ENCODE measurements at regions not wholly inside any gene's neighbourhood (a gene's known extent, or its start where the extent isn't known, plus 50 kb on each side); places are given as distances from the start of the nearest gene placed in this dataset.

GRCh38 chr14:22338917-22339715 lies 249.9 kb downstream of the DAD1 start:
- peak; percentile 29 for DNase-seq (ENCODE audit: low read depth, low spot score)

DNA sequence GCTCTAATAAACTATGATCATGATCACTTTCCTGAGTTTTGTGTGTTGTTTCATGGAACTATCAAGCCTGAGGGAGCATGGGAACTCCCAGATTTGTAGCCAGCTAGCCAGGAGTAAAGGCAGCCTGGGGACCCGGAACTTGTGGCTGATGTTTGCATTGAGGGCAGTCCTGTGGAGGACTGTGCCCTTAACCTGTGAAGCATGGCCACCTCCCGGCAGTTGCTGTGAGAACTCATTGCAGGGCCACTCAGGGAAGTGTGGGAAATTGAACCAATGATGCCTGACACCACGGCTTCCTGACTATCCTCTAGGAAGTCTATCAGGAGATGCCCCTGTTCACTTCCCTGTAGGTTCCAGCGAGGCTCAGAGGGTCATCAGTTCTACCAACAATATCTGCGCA lies 250.6 kb downstream of the DAD1 start:
- DNase-seq (ENCODE audit: low read depth, low spot score): no peak

- DNase-seq (ENCODE audit: low read depth, low spot score): no peak
Measured at GRCh38 chr14:22337938-22338337, 251.1 kb downstream of the DAD1 start.

- DNase-seq (ENCODE audit: low read depth, low spot score): no peak
Measured at GRCh38 chr14:22337521-22337920, 251.5 kb downstream of the DAD1 start.

DNA sequence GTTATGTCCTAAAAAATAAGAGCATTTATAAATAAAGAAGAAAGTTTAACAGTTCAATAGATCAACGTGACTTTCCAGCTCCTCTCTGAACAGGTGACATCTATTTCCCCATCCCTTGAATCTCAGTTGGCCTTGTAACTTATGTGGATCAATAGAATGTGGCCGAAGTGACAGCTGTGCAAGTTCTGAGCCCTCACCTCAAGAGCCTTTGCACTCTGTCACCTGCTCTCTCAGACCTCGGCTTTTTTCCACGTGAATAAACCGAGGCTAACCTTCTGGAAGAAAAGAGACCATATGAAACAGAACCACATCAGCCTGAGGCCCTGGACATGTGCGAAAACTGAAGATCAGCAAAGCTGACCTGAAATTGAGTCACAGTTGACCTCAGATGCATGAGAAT lies 253.0 kb downstream of the DAD1 start:
- DNase-seq (ENCODE audit: low read depth, low spot score): no peak

DNA sequence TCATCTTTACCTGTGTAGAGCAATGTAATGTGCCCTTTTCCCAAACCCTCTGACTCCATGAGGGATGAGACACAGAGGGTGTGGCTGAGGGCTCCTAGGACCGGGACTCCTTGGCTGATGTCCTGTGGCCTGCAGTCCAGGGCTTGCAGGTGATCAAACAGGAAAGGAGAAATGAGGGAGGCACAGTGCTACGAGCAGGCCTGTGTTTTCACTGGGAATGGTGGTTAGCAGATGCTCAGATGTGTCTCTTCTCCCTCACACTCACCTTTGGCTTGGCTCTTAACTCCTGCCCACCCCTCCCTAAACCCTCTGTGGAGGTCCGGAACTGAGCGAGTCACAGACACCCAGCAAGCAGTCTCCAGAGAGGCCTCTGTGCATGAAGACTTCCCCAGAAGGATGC lies 254.4 kb downstream of the DAD1 start:
- DNase-seq (ENCODE audit: low read depth, low spot score): no peak

GRCh38 chr14:22334275-22334577 lies 254.8 kb downstream of the DAD1 start:
- no peak for DNase-seq (ENCODE audit: low read depth, low spot score)

DNA sequence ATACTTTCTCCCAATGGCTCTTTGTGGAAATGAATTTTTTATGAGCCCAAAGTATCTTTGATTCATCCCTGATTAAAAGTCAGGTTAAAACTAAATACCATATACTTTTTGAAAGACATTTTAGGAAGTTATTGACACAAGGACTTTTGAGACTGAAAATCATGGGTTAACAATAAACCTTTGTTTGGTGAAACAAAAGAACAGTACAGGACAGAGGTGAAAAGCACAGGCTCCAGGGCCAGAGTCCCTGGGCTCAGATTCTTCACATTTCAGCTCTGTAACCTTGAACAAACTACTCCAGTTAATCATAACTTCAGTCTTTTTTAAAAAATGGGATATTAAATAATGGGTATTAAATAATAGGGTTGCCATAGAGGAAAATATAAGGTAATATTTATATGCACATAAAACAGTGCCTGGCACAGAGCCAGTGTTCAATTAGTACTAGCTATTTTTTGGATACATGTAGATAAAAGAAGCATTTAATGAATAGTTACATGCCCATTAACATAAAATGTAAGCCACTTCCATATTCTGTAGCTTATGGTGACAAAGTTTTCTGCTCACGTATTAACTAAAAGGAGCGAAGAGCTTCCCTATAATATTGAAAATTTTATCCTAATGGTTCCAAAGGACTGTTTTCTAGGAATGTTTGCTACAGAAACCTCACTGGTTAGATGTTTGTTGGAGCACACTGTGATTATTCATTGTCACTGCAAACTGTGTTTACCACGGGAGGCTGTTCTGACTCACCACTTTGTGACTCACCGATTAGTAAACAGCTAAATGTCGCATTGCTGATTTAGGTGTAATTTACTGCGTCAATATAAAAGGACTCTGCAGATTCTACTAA lies 255.4 kb downstream of the DAD1 start:
- peak; percentile 86 for DNase-seq (ENCODE audit: low read depth, low spot score)

- no peak for DNase-seq (ENCODE audit: low read depth, low spot score)
Measured at GRCh38 chr14:22332686-22333421, 256.2 kb downstream of the DAD1 start.

GRCh38 chr14:22329371-22329770 lies 259.7 kb downstream of the DAD1 start:
- no peak for DNase-seq (ENCODE audit: low read depth, low spot score)

GRCh38 chr14:22325676-22326400 lies 263.2 kb downstream of the DAD1 start:
- DNase-seq (ENCODE audit: low read depth, low spot score): no peak

DNA sequence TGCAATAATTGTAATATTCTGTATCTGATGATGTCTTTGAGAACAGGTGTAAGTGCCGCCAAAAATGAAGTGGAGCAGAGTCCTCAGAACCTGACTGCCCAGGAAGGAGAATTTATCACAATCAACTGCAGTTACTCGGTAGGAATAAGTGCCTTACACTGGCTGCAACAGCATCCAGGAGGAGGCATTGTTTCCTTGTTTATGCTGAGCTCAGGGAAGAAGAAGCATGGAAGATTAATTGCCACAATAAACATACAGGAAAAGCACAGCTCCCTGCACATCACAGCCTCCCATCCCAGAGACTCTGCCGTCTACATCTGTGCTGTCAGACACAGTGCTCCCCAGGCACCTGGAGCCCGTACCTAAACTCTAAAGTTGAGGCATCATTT lies 268.7 kb downstream of the DAD1 start:
- no peak for DNase-seq (ENCODE audit: low read depth, low spot score)

- peak; percentile 77 for DNase-seq (ENCODE audit: low read depth, low spot score)
Measured at GRCh38 chr14:22319526-22320361, 269.3 kb downstream of the DAD1 start.

- DNase-seq (ENCODE audit: low read depth, low spot score): no peak
Measured at GRCh38 chr14:22318951-22319350, 270.1 kb downstream of the DAD1 start.

DNA sequence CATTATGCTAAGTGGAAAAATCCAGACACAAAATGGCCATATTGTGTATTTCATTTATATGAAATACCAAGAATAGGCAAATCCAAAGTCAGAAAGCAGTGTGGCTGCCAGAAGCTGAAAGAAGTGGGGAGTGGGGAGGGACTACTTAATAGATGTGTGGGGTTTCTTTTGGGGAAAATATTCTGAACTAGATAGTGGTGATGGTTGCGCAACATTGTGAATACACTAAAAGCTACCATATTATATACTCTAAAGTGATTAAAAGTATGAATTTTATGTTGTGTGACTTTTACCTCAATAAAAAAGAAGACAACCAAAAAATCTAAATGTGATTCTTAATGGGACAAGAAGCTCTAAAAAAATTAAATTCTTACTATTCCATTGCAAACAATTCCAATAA lies 272.6 kb downstream of the DAD1 start:
- no peak for DNase-seq (ENCODE audit: low read depth, low spot score)

DNA sequence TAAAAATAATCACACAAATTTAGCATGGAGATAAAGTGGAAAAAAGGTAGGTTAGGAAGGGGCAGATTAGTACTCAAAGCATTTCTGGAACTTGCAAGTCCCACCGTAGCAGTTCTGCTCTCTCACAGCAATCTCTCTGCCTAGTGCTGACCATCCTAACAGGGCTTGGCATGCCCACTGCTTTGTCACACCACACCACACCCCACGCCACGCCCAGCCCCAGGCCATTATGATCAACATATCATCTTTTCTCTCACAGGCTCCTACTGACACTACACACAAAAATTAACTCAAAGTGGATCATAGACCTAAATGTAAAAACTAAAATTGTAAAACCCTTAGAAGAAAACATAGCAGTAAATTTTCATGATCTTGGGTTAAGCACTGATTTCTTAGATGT lies 273.7 kb downstream of the DAD1 start:
- no peak for DNase-seq (ENCODE audit: low read depth, low spot score)

GRCh38 chr14:22314183-22314820 lies 274.7 kb downstream of the DAD1 start:
- peak; percentile 71 for DNase-seq (ENCODE audit: low read depth, low spot score)

- no peak for DNase-seq (ENCODE audit: low read depth, low spot score)
Measured at GRCh38 chr14:22313172-22313801, 275.7 kb downstream of the DAD1 start.

DNA sequence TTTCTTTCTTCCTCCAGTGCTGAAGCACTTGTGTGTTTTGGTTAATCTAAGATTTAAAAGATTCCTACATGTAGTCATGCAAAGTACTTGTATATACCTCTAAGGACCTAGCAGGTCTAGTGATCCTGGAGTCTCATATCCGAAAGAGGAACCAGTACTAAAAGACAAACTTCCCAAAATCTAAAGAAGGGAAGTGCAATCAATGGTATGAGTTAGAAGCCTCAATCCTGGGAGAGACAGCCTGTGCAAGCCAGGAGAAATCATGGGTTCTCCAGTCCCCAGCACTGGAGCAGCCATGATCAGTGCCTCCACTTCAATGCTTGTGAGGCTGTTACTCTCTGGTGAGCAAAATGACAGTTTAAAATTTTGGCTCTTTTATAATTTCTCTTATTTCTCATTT lies 277.4 kb downstream of the DAD1 start:
- DNase-seq (ENCODE audit: low read depth, low spot score): no peak

DNA sequence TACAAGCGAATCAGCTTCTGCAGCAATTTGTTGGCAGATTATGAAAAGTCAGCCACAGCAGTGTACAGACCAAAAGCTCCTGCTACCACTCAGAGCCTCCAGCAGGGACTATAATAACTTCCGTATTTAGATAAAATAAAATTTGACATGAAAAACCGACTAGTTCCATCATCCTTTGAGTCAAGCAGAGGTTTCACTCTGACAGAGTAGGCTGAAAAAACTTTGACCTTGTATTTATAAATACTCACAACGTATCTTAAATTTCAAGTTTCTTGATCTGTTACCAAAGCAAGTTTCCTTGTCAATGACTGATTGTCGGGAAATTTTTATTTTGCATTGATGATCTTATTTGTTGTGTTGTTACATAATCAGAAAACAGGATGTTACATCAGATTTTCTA lies 283.4 kb downstream of the DAD1 start:
- DNase-seq (ENCODE audit: low read depth, low spot score): no peak
